RKO (cell line): ENCODE measurements at regions not wholly inside any gene's neighbourhood (a gene's known extent, or its start where the extent isn't known, plus 50 kb on each side); places are given as distances from the start of the nearest gene placed in this dataset.

Experiments used
- DNase-seq: peaks from one replicate; pipeline ENCODE4 v3.0.0-alpha.2; 2016; ENCODE audit warnings: low spot score

GRCh38 chr18:2423761-2424160 is 147.5 kb downstream of the METTL4 start:
- DNase-seq: no peak

GRCh38 chr18:2424420-2424819 is 146.9 kb downstream of the METTL4 start:
- DNase-seq: peak; percentile 7

DNA sequence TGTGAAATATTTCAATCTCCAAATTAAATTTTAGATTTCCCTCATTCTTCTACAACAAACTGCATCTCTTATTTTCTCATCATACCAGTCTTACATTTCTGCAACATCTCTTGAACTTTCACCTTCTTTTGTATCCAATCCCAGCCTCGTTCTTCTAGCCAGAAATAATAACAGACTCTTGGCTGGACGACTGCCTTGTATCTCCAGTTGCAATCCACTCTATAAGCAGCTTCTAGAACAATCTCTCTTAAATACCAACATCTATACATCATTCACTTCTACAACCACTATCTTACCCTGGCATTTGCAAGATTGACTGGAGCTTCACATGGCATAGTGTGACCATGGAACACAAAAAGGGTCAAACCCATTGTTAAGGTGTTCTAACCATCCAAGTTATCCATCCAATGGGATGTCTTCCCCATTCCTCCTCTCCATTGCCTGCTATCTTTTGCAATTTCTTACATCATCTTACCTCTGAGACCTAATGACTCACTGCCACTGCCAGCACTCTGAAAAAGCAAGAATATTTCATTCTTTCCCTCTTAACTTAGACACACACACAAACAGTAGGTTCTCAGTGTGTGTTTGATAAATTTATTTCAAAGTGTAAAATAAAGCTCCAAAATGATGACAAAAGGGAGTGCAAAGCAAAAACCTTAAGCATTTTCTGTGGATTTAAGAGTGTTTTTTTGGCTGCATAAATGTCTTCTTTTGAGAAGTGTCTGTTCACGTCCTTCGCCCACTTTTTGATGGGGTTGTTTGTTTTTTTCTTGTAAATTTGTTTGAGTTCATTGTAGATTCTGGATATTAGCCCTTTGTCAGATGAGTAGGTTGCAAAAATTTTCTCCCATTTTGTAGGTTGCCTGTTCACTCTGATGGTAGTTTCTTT is 145.6 kb downstream of the METTL4 start:
- no peak for DNase-seq

DNA sequence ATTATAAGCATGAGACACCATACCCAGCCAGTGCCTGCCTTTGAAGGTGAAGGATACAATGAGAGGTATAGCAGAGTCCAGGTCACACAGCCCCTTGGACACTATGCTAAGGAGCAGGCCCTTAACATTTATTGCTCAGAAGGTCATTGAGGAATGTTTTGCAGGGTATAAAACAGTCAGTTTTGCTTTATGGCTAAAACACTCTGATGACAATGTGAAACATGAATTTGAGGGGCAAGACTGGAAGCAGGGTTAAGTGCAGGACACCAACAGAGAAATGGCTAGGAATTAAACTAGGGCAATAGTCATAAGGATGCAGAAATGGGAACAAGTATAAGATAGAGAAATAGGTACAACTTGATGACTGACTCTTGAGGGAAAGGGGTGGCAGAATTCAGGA is 141.1 kb downstream of the METTL4 start:
- no peak for DNase-seq

- DNase-seq: no peak
Observed at GRCh38 chr18:2431806-2432205, 139.5 kb downstream of the METTL4 start.

GRCh38 chr18:2433366-2433765 is 137.9 kb downstream of the METTL4 start:
- DNase-seq: no peak

DNA sequence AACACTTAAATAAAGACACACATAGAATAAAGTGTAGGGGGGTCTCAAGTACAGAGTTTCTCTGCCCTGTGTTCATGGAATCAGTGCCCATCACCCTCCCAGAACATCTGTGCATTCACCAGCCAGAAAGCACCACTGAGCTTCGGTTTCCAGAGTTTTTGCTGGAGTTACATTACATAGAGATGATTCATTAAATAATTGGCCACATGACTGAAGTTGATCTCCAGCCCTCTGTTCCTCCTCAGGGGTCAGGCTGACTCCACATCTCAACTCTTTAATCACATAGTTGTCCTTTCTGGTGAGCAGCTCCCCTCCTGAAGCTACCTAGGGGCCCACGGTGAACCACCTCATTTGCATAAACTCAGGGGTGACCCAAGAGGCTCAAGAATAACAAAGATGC is 129.8 kb downstream of the METTL4 start:
- DNase-seq: no peak

DNA sequence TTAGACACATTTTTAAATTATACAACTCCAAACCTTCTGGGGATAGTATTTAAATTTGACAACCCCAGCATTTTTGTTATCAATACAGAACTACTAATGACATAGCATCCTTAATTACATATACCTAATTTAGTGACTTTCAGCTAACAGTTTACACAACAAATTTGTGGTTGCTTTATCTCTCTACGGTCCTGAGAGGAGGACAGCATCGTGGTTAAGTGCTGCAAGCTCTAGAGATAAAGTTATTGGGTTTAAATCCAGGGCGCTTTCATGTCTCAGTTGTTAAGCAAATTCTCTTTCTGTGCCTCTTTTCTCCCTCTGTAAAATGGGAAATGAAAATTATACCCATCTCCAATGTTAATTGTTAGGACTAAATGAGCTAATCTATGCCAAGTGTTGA is 129.3 kb downstream of the METTL4 start:
- DNase-seq: no peak

DNA sequence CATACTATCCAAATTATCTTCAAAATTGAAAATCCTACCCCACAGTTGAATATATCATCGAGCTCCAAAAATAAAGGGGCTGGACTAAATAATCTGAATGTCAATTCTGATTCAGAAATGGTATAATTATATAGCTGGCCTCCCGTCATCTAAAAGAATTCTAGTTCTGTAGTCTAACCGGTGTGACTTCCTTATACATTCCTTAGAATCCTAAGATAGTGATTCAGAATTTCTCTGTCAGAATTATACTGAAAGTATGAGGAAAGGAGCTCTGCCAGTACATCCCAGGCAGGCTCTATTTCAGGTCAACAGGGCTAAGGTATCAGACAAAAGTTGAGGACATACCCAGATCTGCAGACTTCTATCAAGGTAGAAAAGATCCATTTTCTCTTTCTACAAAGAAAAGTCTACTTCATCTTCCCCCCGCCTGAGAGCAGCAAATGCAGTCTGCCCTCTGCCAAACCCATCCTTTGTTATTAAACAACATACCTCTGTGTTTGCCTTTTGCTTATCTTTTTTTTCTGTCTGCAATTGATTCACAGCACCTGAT is 128.5 kb downstream of the METTL4 start:
- no peak for DNase-seq

DNA sequence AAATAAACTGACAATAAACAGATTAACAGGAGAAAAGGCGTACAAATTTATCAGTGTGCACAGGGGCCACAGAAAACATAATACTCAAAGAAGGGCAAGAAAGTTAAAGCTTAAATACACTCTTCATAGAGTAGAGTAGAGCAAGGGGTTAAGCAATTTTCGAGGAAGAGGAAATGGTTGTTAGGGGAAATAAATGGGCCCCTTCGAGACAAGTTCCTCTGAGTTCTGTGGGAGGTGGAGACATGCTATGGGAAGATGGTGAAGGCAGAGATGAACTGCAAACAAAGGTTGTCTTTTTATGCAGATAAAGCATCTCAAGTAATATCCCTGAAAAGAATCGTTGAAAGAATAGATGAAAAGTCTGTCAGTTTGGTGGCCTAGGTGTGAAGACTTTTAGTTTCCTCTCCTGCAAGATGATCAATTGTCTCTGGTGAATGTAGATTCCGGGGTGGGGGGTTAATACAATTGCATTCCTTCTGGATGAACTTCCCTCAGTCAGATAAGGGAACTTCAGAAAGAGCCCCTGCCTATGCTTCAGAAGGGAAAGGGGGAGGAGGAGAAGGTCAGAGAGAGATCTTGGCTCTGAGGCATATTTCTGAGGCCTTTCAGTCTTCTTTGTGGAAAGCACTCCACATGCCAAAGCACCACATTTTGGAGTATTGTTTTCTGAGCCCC is 127.0 kb downstream of the METTL4 start:
- DNase-seq: no peak

- no peak for DNase-seq
Observed at GRCh38 chr18:2448565-2449151, 122.6 kb downstream of the METTL4 start.

GRCh38 chr18:2451556-2451955 is 119.7 kb downstream of the METTL4 start:
- no peak for DNase-seq

- no peak for DNase-seq
Observed at GRCh38 chr18:2459886-2460285, 111.4 kb downstream of the METTL4 start.

DNA sequence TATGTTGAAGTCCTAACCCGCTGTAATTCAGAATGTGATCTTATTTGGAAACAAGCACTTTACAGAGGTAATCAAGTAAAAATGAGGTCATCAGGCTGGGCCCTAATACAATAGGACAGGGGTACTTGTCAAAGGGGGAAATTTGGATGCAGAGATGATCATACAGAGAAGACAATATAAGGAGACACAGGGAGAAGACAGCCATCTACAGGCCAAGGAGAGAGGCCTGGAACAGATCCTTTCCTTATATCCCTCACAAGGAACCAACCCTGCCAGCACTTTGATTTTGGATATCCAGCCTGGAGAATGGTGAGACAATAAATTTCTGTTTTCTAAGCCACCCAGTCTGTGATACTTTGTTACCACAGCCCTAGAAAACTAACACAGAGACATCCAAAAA is 104.3 kb downstream of the METTL4 start:
- no peak for DNase-seq

- no peak for DNase-seq
Observed at GRCh38 chr18:2468051-2468450, 103.3 kb downstream of the METTL4 start.

GRCh38 chr18:2471523-2471922 is 99.8 kb downstream of the METTL4 start:
- no peak for DNase-seq

DNA sequence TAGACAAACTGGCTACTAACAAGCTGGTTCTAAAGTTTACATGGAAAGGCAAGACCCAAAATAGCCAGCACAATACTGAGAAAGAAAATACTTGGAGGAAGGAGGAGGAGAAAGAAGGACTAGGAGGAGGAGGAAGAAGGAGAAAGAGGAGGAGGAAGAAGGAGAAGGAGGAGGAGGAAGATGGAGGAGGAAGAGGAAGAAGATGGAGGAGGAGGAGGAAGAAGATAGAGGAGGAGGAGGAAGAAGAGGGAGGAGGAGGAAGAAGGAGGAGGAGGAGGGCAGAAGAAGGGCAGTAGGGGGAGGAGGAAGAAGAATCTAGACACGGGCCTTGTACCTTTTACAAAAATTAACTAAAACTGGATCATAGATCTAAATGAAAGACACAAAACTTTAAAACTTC is 92.6 kb downstream of the METTL4 start:
- DNase-seq: no peak

DNA sequence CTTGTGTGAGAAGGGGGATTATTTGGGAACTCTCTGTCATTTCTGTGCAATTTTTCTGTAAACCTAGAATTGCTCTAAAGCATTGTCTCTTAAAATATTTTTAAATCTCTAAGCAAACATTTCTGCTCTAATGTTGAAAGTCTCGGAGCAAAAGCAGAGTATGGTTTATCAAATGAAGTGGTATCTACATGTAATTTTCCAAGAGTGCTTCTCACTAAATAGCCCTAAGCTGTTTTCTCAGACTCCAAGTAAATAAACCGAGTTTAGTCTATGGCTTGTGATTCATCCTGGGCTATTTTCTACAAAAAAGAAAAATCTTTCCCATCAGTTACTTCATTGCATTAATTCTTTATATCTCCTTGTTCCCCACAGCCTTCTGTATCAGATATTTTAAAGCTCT is 90.8 kb downstream of the METTL4 start:
- no peak for DNase-seq

DNA sequence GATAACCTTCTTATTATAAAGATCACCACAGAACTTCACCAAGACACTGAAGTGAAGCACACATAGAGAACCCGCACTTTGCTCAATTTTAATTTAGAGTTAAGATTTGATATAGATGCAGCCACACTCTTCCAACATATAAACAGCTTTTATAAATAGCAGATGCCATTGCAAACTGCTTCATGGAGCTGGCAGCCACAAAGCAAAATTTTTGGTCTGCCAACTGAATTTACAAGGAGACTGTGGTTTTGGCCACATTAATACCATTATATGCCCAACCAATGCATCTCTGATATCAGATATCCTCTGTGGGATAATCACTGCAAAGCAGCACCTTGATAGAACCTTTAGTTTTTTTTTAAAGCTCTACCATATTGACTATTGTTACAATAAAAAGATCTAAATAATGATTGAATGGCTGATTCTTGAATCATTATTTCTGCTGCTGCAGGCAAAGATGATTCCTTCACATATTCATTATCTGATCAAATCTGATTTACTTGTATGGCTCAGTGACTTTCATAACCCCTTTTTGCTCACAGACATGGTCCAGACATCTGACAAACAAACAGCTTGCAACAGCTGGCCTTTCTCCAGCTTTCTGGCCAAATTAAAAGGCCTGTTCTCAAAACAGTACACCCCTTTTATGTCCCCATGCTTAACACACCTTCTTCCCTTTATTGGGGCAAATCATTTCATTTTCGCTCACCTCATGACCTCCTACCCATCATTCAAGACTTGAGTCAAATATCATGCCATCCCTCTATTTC is 88.4 kb downstream of the METTL4 start:
- DNase-seq: no peak

- no peak for DNase-seq
Observed at GRCh38 chr18:2485983-2486382, 85.3 kb downstream of the METTL4 start.

GRCh38 chr18:2486426-2486825 is 84.9 kb downstream of the METTL4 start:
- DNase-seq: no peak
